ENCODE measurements at regions not wholly inside any gene's neighbourhood (a gene's known extent, or its start where the extent isn't known, plus 50 kb on each side); places are given as distances from the start of the nearest gene placed in this dataset.

GRCh38 chr10:32150532-32151101 is 94.4 kb upstream of the KIF5B start (continued):
- TF ChIP-seq DPF2 (IDR thresholded peaks at IDR 0.05) (peak; percentile 44), CUX1 (CRISPR knock-in tag; IDR thresholded peaks at IDR 0.05) (no peak), FOXK2 (conservative IDR thresholded peaks at IDR 0.05 in 1 of 2, IDR thresholded peaks at IDR 0.05 in 1 of 2; ENCODE audit: low read depth in 2 of 2) (peak in 1 of 2 experiments; percentile 48; a peak in 2 of 4 replicates), STAT6 (CRISPR knock-in tag; IDR thresholded peaks at IDR 0.05) (no peak), GABPA (tag; conservative IDR thresholded peaks at IDR 0.05; ENCODE audit: low read depth) (peak; percentile 27; the same call in 1 of the 2 replicates), BDP1 (IDR thresholded peaks at IDR 0.05; ENCODE audit: insufficient read depth, insufficient read length) (no peak), ZNF197 (CRISPR knock-in tag; IDR thresholded peaks at IDR 0.05; ENCODE audit: low read depth) (no peak), ZHX1 (conservative IDR thresholded peaks at IDR 0.05; ENCODE audit: low read length) (no peak), MBD2 (IDR thresholded peaks at IDR 0.05; ENCODE audit: borderline replicate concordance, low read depth) (no peak), JUND (IDR thresholded peaks at IDR 0.05; ENCODE audit: borderline replicate concordance, low read depth, low read length) (peak; percentile 53; the same call in 1 of the 2 replicates), JUND (tag; IDR thresholded peaks at IDR 0.05; ENCODE audit: borderline replicate concordance, low read depth, low read length) (0 out of 3 replicates have a peak, but pooled peaks have one; percentile 23), ZBTB49 (CRISPR knock-in tag; IDR thresholded peaks at IDR 0.05; ENCODE audit: borderline replicate concordance) (no peak), TEAD2 (tag; IDR thresholded peaks at IDR 0.05) (no peak), BACH1 (tag; IDR thresholded peaks at IDR 0.05) (no peak)

All from K562 (cell line).